BLaER1 (cell line): ENCODE measurements at regions not wholly inside any gene's neighbourhood (a gene's known extent, or its start where the extent isn't known, plus 50 kb on each side); places are given as distances from the start of the nearest gene placed in this dataset.

Source experiments
- H3K27ac ChIP-seq: shearing (Covaris generic); formaldehyde crosslinking; 2 replicates; pipeline ENCODE4 v1.8.1; 2022
- H3K27me3 ChIP-seq: shearing (Covaris generic); formaldehyde crosslinking; 2 replicates; pipeline ENCODE4 v1.8.1; 2022
- H3K36me3 ChIP-seq: shearing (Covaris generic); formaldehyde crosslinking; 2 replicates; pipeline ENCODE4 v1.8.1; 2022
- H3K4me1 ChIP-seq: shearing (Covaris generic); formaldehyde crosslinking; 2 replicates; pipeline ENCODE4 v1.8.1; 2022
- H3K4me2 ChIP-seq: shearing (Covaris generic); formaldehyde crosslinking; 2 replicates; pipeline ENCODE4 v1.8.1; 2022
- H3K4me3 ChIP-seq: shearing (Covaris generic); formaldehyde crosslinking; 2 replicates; pipeline ENCODE4 v1.8.1; 2022
- H3K9ac ChIP-seq: shearing (Covaris generic); formaldehyde crosslinking; 2 replicates; pipeline ENCODE4 v1.8.1; 2022
- H3K9me3 ChIP-seq: shearing (Covaris generic); formaldehyde crosslinking; 2 replicates; pipeline ENCODE4 v1.8.1; 2022
- H4K20me1 ChIP-seq: shearing (Covaris generic); formaldehyde crosslinking; 2 replicates; pipeline ENCODE4 v1.8.1; 2022
- Cebpa-rat ChIP-seq: shearing (Covaris generic); IDR thresholded peaks from 2 replicates; pipeline ENCODE4 v1.8.1; 2022

DNA sequence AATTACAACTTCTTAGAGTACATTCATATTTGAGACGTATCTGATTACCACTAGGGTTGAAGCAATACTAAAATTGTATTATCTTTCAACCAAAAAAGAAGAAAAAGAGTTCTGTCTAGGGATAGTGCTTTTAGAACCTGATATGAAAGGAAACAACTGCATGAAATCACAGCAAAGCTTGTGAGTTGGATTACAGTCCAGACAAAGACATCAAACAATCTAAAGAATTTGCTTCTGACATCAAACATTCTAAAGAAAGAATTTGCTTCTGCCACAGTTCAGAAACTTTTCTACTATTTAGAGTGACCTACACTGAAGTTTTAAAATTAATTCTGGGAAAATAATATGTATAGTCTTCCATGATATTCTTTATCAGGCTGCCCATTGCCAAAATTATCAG, 1141.1 kb upstream of the ACO1 start:
- Histone ChIP-seq H4K20me1 (no peaks in the 10 kb centered on the region), H3K4me3 (no peak overlapping the region), H3K27me3 (no peaks in the 10 kb centered on the region), H3K36me3 (no peaks in the 10 kb centered on the region), H3K9ac (no peak overlapping the region), H3K9me3 (no peaks in the 10 kb centered on the region), H3K4me2 (no peak overlapping the region), H3K4me1 (no peaks in the 10 kb centered on the region), H3K27ac (no peak overlapping the region)
- no peak for TF ChIP-seq Cebpa-rat

- Histone ChIP-seq H3K4me1 (no peaks in the 10 kb centered on the region), H3K4me3 (no peak overlapping the region), H3K9ac (no peak overlapping the region), H4K20me1 (no peaks in the 10 kb centered on the region), H3K27ac (no peak overlapping the region), H3K9me3 (no peaks in the 10 kb centered on the region), H3K36me3 (no peaks in the 10 kb centered on the region), H3K27me3 (no peaks in the 10 kb centered on the region), H3K4me2 (no peak overlapping the region)
- no peak for TF ChIP-seq Cebpa-rat
Observed at GRCh38 chr9:31248156-31248555, 1136.3 kb upstream of the ACO1 start.

- Histone ChIP-seq H4K20me1 (no peaks in the 10 kb centered on the region), H3K9ac (no peak overlapping the region), H3K4me3 (no peak overlapping the region), H3K9me3 (peaks cover 17% of the 10 kb centered on the region), H3K27me3 (no peaks in the 10 kb centered on the region), H3K4me1 (no peaks in the 10 kb centered on the region), H3K36me3 (no peaks in the 10 kb centered on the region), H3K4me2 (no peak overlapping the region), H3K27ac (no peak overlapping the region)
- no peak for TF ChIP-seq Cebpa-rat
Observed at GRCh38 chr9:31251386-31251785, 1133.1 kb upstream of the ACO1 start.

GRCh38 chr9:31253800-31254762, 1130.4 kb upstream of the ACO1 start:
- H3K36me3 ChIP-seq, result no peaks in the 10 kb centered on the region
- H3K9me3 ChIP-seq, result peaks cover 17% of the 10 kb centered on the region
- no peaks in the 10 kb centered on the region for H3K27me3 ChIP-seq
- TF ChIP-seq Cebpa-rat, result no peak
- no peak overlapping the region for H3K27ac ChIP-seq
- H3K4me3 ChIP-seq, result no peak overlapping the region
- H3K4me2 ChIP-seq, result no peak overlapping the region
- H3K4me1 ChIP-seq, result no peaks in the 10 kb centered on the region
- H4K20me1 ChIP-seq, result no peaks in the 10 kb centered on the region
- H3K9ac ChIP-seq, result no peak overlapping the region

GRCh38 chr9:31255211-31255610, 1129.2 kb upstream of the ACO1 start:
- no peak overlapping the region for H3K9ac ChIP-seq
- no peak overlapping the region for H3K4me2 ChIP-seq
- peaks cover 17% of the 10 kb centered on the region for H3K9me3 ChIP-seq
- no peaks in the 10 kb centered on the region for H3K4me1 ChIP-seq
- no peaks in the 10 kb centered on the region for H4K20me1 ChIP-seq
- no peak for TF ChIP-seq Cebpa-rat
- no peaks in the 10 kb centered on the region for H3K27me3 ChIP-seq
- no peak overlapping the region for H3K4me3 ChIP-seq
- H3K27ac ChIP-seq, result no peak overlapping the region
- H3K36me3 ChIP-seq, result no peaks in the 10 kb centered on the region

DNA sequence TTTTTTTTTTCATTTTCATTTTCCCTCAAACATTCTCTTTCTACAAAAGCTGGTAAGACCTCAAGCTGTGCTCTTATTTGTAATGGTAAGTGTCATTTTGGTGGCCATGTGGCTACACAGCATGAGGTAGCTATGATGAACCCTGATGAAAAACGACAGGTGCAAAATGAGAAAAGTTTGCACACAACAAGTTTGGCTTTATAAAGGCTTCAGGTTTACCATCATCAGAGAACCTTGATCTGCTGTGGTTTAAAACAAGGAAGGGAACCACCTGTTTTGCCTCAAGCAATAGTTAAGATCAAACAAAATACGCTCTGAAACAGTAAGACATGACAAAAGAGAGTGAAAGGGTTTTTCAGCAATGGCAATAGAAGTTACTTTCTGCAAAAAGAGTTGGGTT, 1124.6 kb upstream of the ACO1 start:
- Histone ChIP-seq H3K9me3 (peaks cover under 1% of the 10 kb centered on the region; the same call in 1 of the 2 replicates), H3K4me2 (no peak overlapping the region), H3K4me1 (no peaks in the 10 kb centered on the region), H3K36me3 (no peaks in the 10 kb centered on the region), H3K9ac (no peak overlapping the region), H3K27ac (no peak overlapping the region), H4K20me1 (no peaks in the 10 kb centered on the region), H3K4me3 (no peak overlapping the region), H3K27me3 (no peaks in the 10 kb centered on the region)
- no peak for TF ChIP-seq Cebpa-rat

- H3K9me3 ChIP-seq, result no peaks in the 10 kb centered on the region
- H3K27ac ChIP-seq, result no peak overlapping the region
- H4K20me1 ChIP-seq, result no peaks in the 10 kb centered on the region
- TF ChIP-seq Cebpa-rat, result no peak
- no peaks in the 10 kb centered on the region for H3K27me3 ChIP-seq
- H3K4me1 ChIP-seq, result no peaks in the 10 kb centered on the region
- no peak overlapping the region for H3K4me3 ChIP-seq
- no peak overlapping the region for H3K4me2 ChIP-seq
- no peak overlapping the region for H3K9ac ChIP-seq
- no peaks in the 10 kb centered on the region for H3K36me3 ChIP-seq
Observed at GRCh38 chr9:31272456-31273295, 1111.8 kb upstream of the ACO1 start.

DNA sequence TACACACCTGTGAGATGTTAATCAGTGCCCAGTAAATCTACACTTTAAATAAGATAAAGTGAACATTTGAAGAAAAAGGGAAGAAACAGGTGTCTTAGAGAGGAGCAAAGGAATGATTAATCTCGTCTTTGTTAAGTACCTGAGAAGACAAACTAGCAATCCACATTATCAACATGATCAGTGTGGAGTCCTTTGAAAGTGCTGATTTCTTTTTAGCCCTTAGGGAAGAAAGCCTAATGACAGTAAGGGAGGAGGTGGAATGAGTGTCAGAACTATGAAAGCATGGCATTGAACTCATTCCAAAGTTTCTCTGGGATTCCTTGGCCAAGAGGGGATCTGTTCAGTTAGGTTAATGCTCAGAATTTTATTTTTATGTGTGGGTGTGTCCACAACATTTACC, 1109.0 kb upstream of the ACO1 start:
- Histone ChIP-seq H3K4me3 (no peak overlapping the region), H3K27me3 (no peaks in the 10 kb centered on the region), H3K36me3 (no peaks in the 10 kb centered on the region), H3K9me3 (no peaks in the 10 kb centered on the region), H3K4me2 (no peak overlapping the region), H4K20me1 (no peaks in the 10 kb centered on the region), H3K4me1 (no peaks in the 10 kb centered on the region), H3K27ac (no peak overlapping the region), H3K9ac (no peak overlapping the region)
- no peak for TF ChIP-seq Cebpa-rat

- Histone ChIP-seq H3K4me2 (no peak overlapping the region), H3K27me3 (no peaks in the 10 kb centered on the region), H3K36me3 (no peaks in the 10 kb centered on the region), H4K20me1 (no peaks in the 10 kb centered on the region), H3K4me1 (no peaks in the 10 kb centered on the region), H3K4me3 (no peak overlapping the region), H3K27ac (no peak overlapping the region), H3K9ac (no peak overlapping the region), H3K9me3 (no peaks in the 10 kb centered on the region)
- TF ChIP-seq Cebpa-rat, result no peak
Observed at GRCh38 chr9:31290731-31291130, 1093.7 kb upstream of the ACO1 start.
